Suprapubic skin (tissue), 4 donors: ENCODE measurements at regions not wholly inside any gene's neighbourhood (a gene's known extent, or its start where the extent isn't known, plus 50 kb on each side); places are given as distances from the start of the nearest gene placed in this dataset.

Source experiments
- CTCF ChIP-seq, 2 donors: fragments of 200-600 bp in 1 of 2; fragments of 450-650 bp in 1 of 2; sonication (generic) in 1 of 2; IDR thresholded peaks; one replicate each; pipeline ENCODE4 v1.5.1; 2016 to 2019; ENCODE audit warnings: antibody characterized with exemption in 2 of 2, mild to moderate bottlenecking in 1 of 2, moderate library complexity in 1 of 2
- POLR2A ChIP-seq, 2 donors: fragments of 450-650 bp; IDR thresholded peaks; one replicate each; pipeline ENCODE4 v1.6.1; 2017; ENCODE audit warnings: antibody characterized with exemption in 2 of 2, mild to moderate bottlenecking in 2 of 2, moderate library complexity in 2 of 2
- POLR2AphosphoS5 ChIP-seq, 3 donors: sonication (generic); formaldehyde crosslinking; IDR thresholded peaks; one replicate each; pipeline ENCODE4 v1.6.1; 2017; ENCODE audit warnings: antibody characterized with exemption in 3 of 3

GRCh38 chr7:53095731-53096501 lies 60.5 kb downstream of the POM121L12 start:
- TF ChIP-seq CTCF (IDR thresholded peaks at IDR 0.05) (no peak), POLR2AphosphoS5 (IDR thresholded peaks at IDR 0.05) (no peak), POLR2A (IDR thresholded peaks at IDR 0.05) (no peak)
